ENCODE measurements at regions not wholly inside any gene's neighbourhood (a gene's known extent, or its start where the extent isn't known, plus 50 kb on each side); places are given as distances from the start of the nearest gene placed in this dataset.

- intact Hi-C loops (cut with micrococcal nuclease) = no loop called here
- ChIA-PET RAD21 (ENCODE audit: low non-redundant PET in 1 of 2, low total read pairs in 2 of 2, uncharacterized antibody in 2 of 2, unreplicated experiment in 2 of 2) (no interaction called here), CTCF (no interaction called here), POLR2A (no interaction called here)
- ATAC-seq = no peak
- Histone ChIP-seq H3K79me2 (ENCODE audit: insufficient read depth, low read length) (no peaks in the 10 kb centered on the region), H2AFZ (ENCODE audit: low read depth, low read length, poor library complexity, severe bottlenecking) (no peak overlapping the region), H3K9me3 (ENCODE audit: control insufficient read depth in 1 of 2, insufficient read depth in 1 of 2, low read depth in 1 of 2, low read length in 2 of 2) (no peaks in the 10 kb centered on the region), H4K20me1 (ENCODE audit: insufficient read depth) (no peaks in the 10 kb centered on the region), H3K4me3 (replicated peaks in 1 of 2; ENCODE audit: low read depth in 1 of 2, low read length in 2 of 2) (no peak overlapping the region), H3K27me3 (ENCODE audit: insufficient read depth, low read length) (peaks cover 73% of the 10 kb centered on the region), H3K9ac (ENCODE audit: low read length) (no peak overlapping the region), H3K4me2 (ENCODE audit: low read length) (no peak overlapping the region), H3K4me1 (ENCODE audit: control insufficient read depth in 1 of 2, insufficient read depth in 2 of 2, low read length in 2 of 2) (no peaks in the 10 kb centered on the region), H3K9me2 (ENCODE audit: insufficient read depth) (no peaks in the 10 kb centered on the region), H3K27ac (ENCODE audit: low read depth, low read length) (no peak overlapping the region), H3K36me3 (ENCODE audit: control insufficient read depth in 1 of 2, insufficient read depth in 2 of 2, low read length in 2 of 2) (no peaks in the 10 kb centered on the region)
- no TSS peak for BruUV-seq (replicated peaks)
- TF ChIP-seq ATF3 (IDR thresholded peaks at IDR 0.05) (no peak), SP1 (IDR thresholded peaks at IDR 0.05; ENCODE audit: low read depth) (no peak), ZFX (IDR thresholded peaks at IDR 0.05) (no peak), YY1 (IDR thresholded peaks at IDR 0.05; ENCODE audit: extremely low read depth, insufficient replicate concordance, low read depth, low read length) (no peak), JUND (IDR thresholded peaks at IDR 0.05) (no peak), SRF (IDR thresholded peaks at IDR 0.05; ENCODE audit: low read depth) (no peak), CBX3 (IDR thresholded peaks at IDR 0.05; ENCODE audit: low read depth) (no peak), ZNF274 (IDR thresholded peaks at IDR 0.05; ENCODE audit: low read depth, low read length) (no peak), ELF1 (IDR thresholded peaks at IDR 0.05; ENCODE audit: borderline replicate concordance, low read depth) (no peak), MAX (IDR thresholded peaks at IDR 0.05) (no peak), EZH2 (IDR thresholded peaks at IDR 0.05) (no peak), EGR1 (IDR thresholded peaks at IDR 0.05; ENCODE audit: low read depth) (no peak), POLR2AphosphoS5 (IDR thresholded peaks at IDR 0.05; ENCODE audit: low read depth, low read length) (no peak), RAD21 (IDR thresholded peaks at IDR 0.05; ENCODE audit: low read depth) (no peak), CTCF (IDR thresholded peaks at IDR 0.05 in 2 of 3, conservative IDR thresholded peaks at IDR 0.05 in 1 of 3; ENCODE audit: borderline replicate concordance in 1 of 3, insufficient read depth in 1 of 3, low read depth in 2 of 3, low read length in 2 of 3) (no peak), ZBTB33 (IDR thresholded peaks at IDR 0.05; ENCODE audit: extremely low read depth, insufficient replicate concordance, low read length) (no peak)
- DNase-seq (ENCODE audit: low read depth, low spot score) = no peak
These were observed 709.2 kb upstream of the ID2 start for GRCh38 chr2:7972670-7973069.
